COR-L47 (cell line): ENCODE measurements at regions not wholly inside any gene's neighbourhood (a gene's known extent, or its start where the extent isn't known, plus 50 kb on each side); places are given as distances from the start of the nearest gene placed in this dataset.
"Not testable (repeated sequence)": the region's sequence is repeated elsewhere in the genome, so short reads cannot be mapped to it uniquely, and the experiment has no call there.

Experiments
- DNase-seq: peaks from one replicate; lab custom pipeline; 2025; lab: John Stamatoyannopoulos, UW

GRCh38 chr5:98368141-98368540 is 405.3 kb upstream of the RGMB start:
- DNase-seq: no peak

- DNase-seq: no peak
Measured at GRCh38 chr5:98372351-98372750, 401.1 kb upstream of the RGMB start.

- DNase-seq: no peak
Measured at GRCh38 chr5:98391921-98392625, 381.4 kb upstream of the RGMB start.

GRCh38 chr5:98393205-98393604 is 380.3 kb upstream of the RGMB start:
- DNase-seq: not testable (repeated sequence)

GRCh38 chr5:98397081-98397480 is 376.4 kb upstream of the RGMB start:
- no peak for DNase-seq

GRCh38 chr5:98398465-98398864 is 375.0 kb upstream of the RGMB start:
- no peak for DNase-seq

- DNase-seq: no peak
Measured at GRCh38 chr5:98401656-98402055, 371.8 kb upstream of the RGMB start.

- DNase-seq: no peak
Measured at GRCh38 chr5:98402130-98402529, 371.3 kb upstream of the RGMB start.

GRCh38 chr5:98403131-98403530 is 370.3 kb upstream of the RGMB start:
- no peak for DNase-seq

GRCh38 chr5:98414938-98415337 is 358.5 kb upstream of the RGMB start:
- DNase-seq: no peak

- no peak for DNase-seq
Measured at GRCh38 chr5:98415663-98416062, 357.8 kb upstream of the RGMB start.

GRCh38 chr5:98416541-98416940 is 356.9 kb upstream of the RGMB start:
- no peak for DNase-seq

- DNase-seq: no peak
Measured at GRCh38 chr5:98419825-98420224, 353.6 kb upstream of the RGMB start.

GRCh38 chr5:98424681-98425450 is 348.6 kb upstream of the RGMB start:
- DNase-seq: no peak

- no peak for DNase-seq
Measured at GRCh38 chr5:98425640-98426039, 347.8 kb upstream of the RGMB start.

- DNase-seq: no peak
Measured at GRCh38 chr5:98428806-98429205, 344.7 kb upstream of the RGMB start.

GRCh38 chr5:98432378-98432777 is 341.1 kb upstream of the RGMB start:
- DNase-seq: no peak

GRCh38 chr5:98433022-98433421 is 340.4 kb upstream of the RGMB start:
- no peak for DNase-seq

- DNase-seq: no peak
Measured at GRCh38 chr5:98433673-98434072, 339.8 kb upstream of the RGMB start.

GRCh38 chr5:98436667-98437066 is 336.8 kb upstream of the RGMB start:
- no peak for DNase-seq

GRCh38 chr5:98442448-98442847 is 331.0 kb upstream of the RGMB start:
- DNase-seq: no peak

GRCh38 chr5:98443881-98444280 is 329.6 kb upstream of the RGMB start:
- no peak for DNase-seq

- no peak for DNase-seq
Measured at GRCh38 chr5:98453296-98453695, 320.2 kb upstream of the RGMB start.

- no peak for DNase-seq
Measured at GRCh38 chr5:98454407-98454806, 319.1 kb upstream of the RGMB start.
